ENCODE measurements at regions not wholly inside any gene's neighbourhood (a gene's known extent, or its start where the extent isn't known, plus 50 kb on each side); places are given as distances from the start of the nearest gene placed in this dataset.

DNA sequence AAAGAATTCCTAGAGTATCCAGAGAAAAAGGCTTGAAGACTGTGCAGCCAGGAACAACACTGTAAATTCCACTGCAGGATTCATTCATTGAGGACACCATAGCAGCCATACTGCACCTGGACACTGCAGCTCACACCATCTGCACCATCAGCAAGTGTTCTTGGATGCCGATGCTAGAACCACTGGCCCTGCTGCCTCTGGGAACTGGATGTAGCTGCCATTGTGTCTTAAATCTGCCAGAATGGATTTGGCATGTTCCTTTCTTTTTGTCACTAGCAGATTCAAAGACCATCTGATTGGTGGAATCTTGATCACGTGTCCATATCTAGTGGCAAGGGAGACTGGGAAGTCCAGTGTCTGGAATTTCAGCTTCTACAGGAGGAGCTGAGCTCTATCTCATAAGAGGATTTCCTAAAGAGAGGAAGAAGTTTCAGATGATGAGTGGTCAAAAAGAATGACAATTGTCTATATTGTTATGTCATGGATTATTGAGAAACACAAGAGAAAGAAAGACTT, 278.3 kb upstream of the ANKRD55 start:
- Histone ChIP-seq H3K4me3 (no peak overlapping the region), H3K27me3 (no peaks in the 10 kb centered on the region), H3K4me1 (peaks cover 0 to 10% (median 5%) of the 10 kb centered on the region in 3 donors), H3K27ac (no peak overlapping the region), H3K9me3 (no peaks in the 10 kb centered on the region), H3K36me3 (no peaks in the 10 kb centered on the region)
- DNase-seq: no peak
- 90 to 92% methylated on average over 2 of the region's 2 CpGs for WGBS, 2 donors
- intact Hi-C loops (cut with DNase I): no loop called here
- TF ChIP-seq, protein P1, sequence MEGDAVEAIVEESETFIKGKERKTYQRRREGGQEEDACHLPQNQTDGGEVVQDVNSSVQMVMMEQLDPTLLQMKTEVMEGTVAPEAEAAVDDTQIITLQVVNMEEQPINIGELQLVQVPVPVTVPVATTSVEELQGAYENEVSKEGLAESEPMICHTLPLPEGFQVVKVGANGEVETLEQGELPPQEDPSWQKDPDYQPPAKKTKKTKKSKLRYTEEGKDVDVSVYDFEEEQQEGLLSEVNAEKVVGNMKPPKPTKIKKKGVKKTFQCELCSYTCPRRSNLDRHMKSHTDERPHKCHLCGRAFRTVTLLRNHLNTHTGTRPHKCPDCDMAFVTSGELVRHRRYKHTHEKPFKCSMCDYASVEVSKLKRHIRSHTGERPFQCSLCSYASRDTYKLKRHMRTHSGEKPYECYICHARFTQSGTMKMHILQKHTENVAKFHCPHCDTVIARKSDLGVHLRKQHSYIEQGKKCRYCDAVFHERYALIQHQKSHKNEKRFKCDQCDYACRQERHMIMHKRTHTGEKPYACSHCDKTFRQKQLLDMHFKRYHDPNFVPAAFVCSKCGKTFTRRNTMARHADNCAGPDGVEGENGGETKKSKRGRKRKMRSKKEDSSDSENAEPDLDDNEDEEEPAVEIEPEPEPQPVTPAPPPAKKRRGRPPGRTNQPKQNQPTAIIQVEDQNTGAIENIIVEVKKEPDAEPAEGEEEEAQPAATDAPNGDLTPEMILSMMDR (IDR thresholded peaks at IDR 0.05): no peak
- no peak for ATAC-seq
- FAIRE-seq: no peak

DNA sequence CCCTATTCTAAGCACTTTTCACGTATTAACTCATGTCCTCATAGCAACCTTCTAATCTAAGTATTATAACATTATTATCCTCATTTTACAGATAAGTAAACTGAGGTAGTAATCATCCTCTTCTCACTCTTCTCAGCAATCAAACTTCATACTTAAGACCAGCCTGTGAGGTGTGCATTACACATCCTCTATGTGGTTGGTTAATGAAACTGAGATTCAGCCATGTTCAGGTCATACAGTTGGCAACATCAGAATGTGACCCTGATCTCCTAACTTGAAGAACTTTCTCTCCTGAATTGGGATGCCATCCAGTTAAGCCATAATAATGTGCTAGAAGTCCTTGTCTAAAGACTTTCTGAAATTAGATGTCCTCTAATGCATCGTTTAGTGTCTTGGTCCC, 275.1 kb upstream of the ANKRD55 start:
- no peak overlapping the region for H3K4me3 ChIP-seq
- no peak overlapping the region for H3K27ac ChIP-seq
- FAIRE-seq (no peak), DNase-seq (no peak), ATAC-seq (no peak)
- H3K36me3 ChIP-seq: no peaks in the 10 kb centered on the region
- intact Hi-C loops (cut with DNase I): no loop called here
- no peaks in the 10 kb centered on the region for H3K27me3 ChIP-seq
- H3K4me1 ChIP-seq: peaks cover 0 to 4% (median 3%) of the 10 kb centered on the region in 3 donors
- H3K9me3 ChIP-seq: no peaks in the 10 kb centered on the region
- TF ChIP-seq, protein P1 (IDR thresholded peaks at IDR 0.05): no peak
- WGBS, 2 donors: 88 to 91% methylated on average over 2 of the region's 2 CpGs

DNA sequence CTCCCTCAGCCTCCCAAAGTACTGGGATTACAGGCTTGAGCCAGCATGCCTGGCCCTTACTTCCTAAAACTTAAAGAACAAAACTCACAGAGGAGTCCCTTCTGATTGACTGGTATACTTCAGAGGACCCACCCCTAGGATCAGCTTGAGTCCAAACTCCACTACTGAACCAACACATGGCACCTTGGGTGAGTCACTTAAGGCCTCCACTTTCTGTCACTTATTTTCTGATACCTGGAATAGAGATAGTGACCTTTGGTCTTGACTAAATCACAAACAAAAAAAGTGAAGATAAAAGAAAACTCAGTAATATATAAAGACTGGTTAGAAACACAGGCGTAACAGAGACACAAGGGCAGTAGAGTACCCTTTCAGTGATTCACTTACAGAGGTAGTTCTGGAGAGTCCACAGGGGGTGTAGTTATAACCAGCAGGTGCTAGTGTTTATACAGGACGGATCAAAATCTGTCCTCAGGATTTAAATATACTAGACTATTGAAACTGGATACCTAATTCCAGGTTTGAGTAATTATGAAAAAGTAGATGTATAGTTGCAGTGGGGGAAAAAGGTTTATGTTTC, 274.3 kb upstream of the ANKRD55 start:
- FAIRE-seq (no peak), ATAC-seq (peak; percentile 67 to 88 (median 79)), DNase-seq (no peak)
- TF ChIP-seq, protein P1 (IDR thresholded peaks at IDR 0.05): no peak
- H3K27me3 ChIP-seq: no peaks in the 10 kb centered on the region
- H3K36me3 ChIP-seq: no peaks in the 10 kb centered on the region
- intact Hi-C loops (cut with DNase I): no loop called here
- H3K9me3 ChIP-seq: no peaks in the 10 kb centered on the region
- H3K4me1 ChIP-seq: peaks cover 0 to 4% (median 3%) of the 10 kb centered on the region in 3 donors
- no peak overlapping the region for H3K4me3 ChIP-seq
- 48 to 51% methylated on average over 2 of the region's 2 CpGs for WGBS, 2 donors
- no peak overlapping the region for H3K27ac ChIP-seq

DNA sequence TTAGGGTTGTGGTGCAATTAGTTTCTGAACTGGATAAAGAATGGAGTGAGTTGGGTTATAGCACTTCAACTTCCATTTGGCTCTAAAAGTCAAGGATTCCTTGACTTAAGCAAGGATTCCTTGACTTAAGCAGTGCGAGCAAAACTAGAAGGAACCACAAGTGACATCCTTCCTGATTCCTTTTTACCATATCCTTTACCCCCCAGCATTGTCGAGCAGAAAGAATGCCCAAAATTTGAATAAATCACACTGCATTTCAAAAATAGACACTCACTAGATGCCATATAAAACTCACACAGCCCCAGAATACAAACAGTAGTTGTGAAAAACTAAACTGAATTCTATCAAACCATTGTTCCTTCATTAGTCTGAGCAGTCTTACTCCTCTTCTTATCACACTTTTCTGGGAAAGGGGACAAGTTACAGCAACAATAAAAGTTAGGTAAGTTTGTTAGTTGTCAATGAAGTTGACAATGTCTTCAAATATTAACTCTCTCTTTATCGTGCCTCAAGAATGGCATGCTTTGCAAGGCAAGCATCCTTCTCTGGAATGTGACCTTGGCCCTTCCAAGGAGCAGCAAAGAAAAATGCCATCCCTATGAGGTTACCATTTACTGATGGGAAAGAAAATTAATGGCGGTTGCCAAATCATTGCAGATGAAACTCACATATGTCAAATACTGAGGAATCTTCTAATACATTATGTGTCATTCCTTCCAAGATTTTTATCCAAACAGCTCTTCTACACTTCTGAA, 273.3 kb upstream of the ANKRD55 start:
- H3K27ac ChIP-seq: no peak overlapping the region
- no peak overlapping the region for H3K4me3 ChIP-seq
- no peak for FAIRE-seq
- peaks cover 0 to 4% (median 3%) of the 10 kb centered on the region in 3 donors for H3K4me1 ChIP-seq
- TF ChIP-seq, protein P1 (IDR thresholded peaks at IDR 0.05): no peak
- no peaks in the 10 kb centered on the region for H3K36me3 ChIP-seq
- no peaks in the 10 kb centered on the region for H3K27me3 ChIP-seq
- no peaks in the 10 kb centered on the region for H3K9me3 ChIP-seq
- ATAC-seq: peak in 3 of 4 donors; percentile 11 to 44 (median 16)
- intact Hi-C loops (cut with DNase I): no loop called here
- no peak for DNase-seq
- 62 to 64% methylated on average over 4 of the region's 4 CpGs for WGBS, 2 donors

DNA sequence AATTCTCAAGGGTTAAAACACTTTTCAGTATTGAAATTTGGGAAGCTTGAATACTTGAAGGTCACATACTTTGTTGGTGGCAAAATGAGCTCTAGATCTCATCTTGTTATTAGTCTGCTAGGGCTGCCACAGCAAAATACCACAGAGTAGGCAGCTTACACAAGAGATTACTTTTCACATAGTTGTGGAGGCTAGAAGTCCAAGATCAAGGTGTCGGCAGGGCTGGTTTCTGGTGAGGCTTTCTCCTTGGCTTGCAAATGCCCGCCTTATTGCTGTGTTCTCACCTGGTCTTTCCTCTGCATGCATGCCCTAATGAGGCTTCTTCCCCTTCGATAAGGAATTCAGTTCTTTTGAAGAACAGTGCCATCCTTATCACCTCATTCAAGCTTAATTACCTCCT, 270.8 kb upstream of the ANKRD55 start:
- TF ChIP-seq, protein P1 (IDR thresholded peaks at IDR 0.05): no peak

More for the DNA sequence above, 270.8 kb upstream of the ANKRD55 start:
- Histone ChIP-seq H3K4me1 (peaks cover 0 to 4% (median 3%) of the 10 kb centered on the region in 3 donors), H3K9me3 (no peaks in the 10 kb centered on the region), H3K27ac (no peak overlapping the region), H3K27me3 (no peaks in the 10 kb centered on the region), H3K4me3 (no peak overlapping the region), H3K36me3 (no peaks in the 10 kb centered on the region)
- FAIRE-seq (no peak), DNase-seq (no peak), ATAC-seq (no peak)
- intact Hi-C loops (cut with DNase I): no loop called here
- WGBS, 2 donors: 94 to 98% methylated on average over 3 of the region's 3 CpGs
